ENCODE measurements at regions not wholly inside any gene's neighbourhood (a gene's known extent, or its start where the extent isn't known, plus 50 kb on each side); places are given as distances from the start of the nearest gene placed in this dataset.

- H3K9me3 ChIP-seq (ENCODE audit: low read depth, low read length), result no peaks in the 10 kb centered on the region
Observed at GRCh38 chr11:93067881-93068390, 98.5 kb downstream of the MTNR1B start.

DNA sequence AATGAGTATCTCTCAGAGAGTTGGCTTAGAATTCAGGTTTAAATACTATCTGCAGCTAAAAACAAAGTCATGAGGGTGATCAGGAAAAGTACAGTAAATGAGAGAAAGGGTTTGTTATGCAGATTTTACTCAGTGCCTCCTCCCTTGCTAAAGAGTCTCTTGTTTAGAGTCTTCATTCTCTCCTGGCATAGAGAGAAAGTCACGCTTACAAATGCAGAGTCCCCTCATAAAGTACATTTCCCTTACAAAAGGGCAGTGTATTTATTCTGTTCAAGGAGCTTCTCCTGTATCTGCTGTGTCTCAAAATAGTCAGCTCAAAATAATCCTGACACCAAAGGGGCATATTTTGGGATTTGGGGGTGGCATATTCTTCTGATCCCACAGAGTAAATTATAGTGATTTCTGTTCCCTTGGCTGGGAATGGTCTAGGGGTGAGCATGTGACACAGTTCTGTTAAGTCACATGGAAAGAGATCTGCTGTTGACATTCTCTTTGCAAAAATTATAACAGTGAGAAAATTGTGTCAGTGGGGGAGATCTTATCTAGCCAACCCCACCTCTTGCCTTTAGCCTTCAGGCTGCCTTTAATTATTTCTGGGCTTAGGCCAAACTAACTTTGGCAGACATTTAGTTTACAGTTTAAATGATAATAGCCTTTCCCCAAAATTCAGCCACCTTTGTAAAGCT is 102.9 kb downstream of the MTNR1B start:
- Histone ChIP-seq H2AFZ (ENCODE audit: low read length) (no peak overlapping the region), H3K27ac (ENCODE audit: low read depth, low read length) (no peak overlapping the region), H4K20me1 (ENCODE audit: insufficient read depth, low read length) (no peaks in the 10 kb centered on the region), H3K79me2 (ENCODE audit: insufficient read depth, low read length) (no peaks in the 10 kb centered on the region), H3K4me3 (ENCODE audit: insufficient read depth, low read length) (no peak overlapping the region), H3K9me3 (ENCODE audit: low read depth, low read length) (no peaks in the 10 kb centered on the region), H3K4me1 (ENCODE audit: insufficient read depth, low read length) (no peaks in the 10 kb centered on the region), H3K36me3 (ENCODE audit: insufficient read depth, low read length) (no peaks in the 10 kb centered on the region), H3K27me3 (ENCODE audit: insufficient read depth, low read length) (no peaks in the 10 kb centered on the region), H3K4me2 (ENCODE audit: insufficient read depth, low read length) (no peak overlapping the region)
- TF ChIP-seq CTCF (IDR thresholded peaks at IDR 0.05; ENCODE audit: extremely low read depth, low read depth, low read length), result no peak
- peak; percentile 62 for DNase-seq (ENCODE audit: insufficient read length, low spot score, missing footprints)

More at GRCh38 chr11:93067881-93068390, 98.5 kb downstream of the MTNR1B start:
- no peak for TF ChIP-seq CTCF (IDR thresholded peaks at IDR 0.05; ENCODE audit: extremely low read depth, low read depth, low read length)
- Histone ChIP-seq H2AFZ (ENCODE audit: low read length) (no peak overlapping the region), H3K27ac (ENCODE audit: low read depth, low read length) (no peak overlapping the region), H3K4me1 (ENCODE audit: insufficient read depth, low read length) (peaks cover 2% of the 10 kb centered on the region), H3K79me2 (ENCODE audit: insufficient read depth, low read length) (no peaks in the 10 kb centered on the region), H3K36me3 (ENCODE audit: insufficient read depth, low read length) (no peaks in the 10 kb centered on the region), H3K27me3 (ENCODE audit: insufficient read depth, low read length) (no peaks in the 10 kb centered on the region), H3K4me2 (ENCODE audit: insufficient read depth, low read length) (no peak overlapping the region), H3K4me3 (ENCODE audit: insufficient read depth, low read length) (no peak overlapping the region), H4K20me1 (ENCODE audit: insufficient read depth, low read length) (no peaks in the 10 kb centered on the region)
- DNase-seq (ENCODE audit: insufficient read length, low spot score, missing footprints), result no peak

DNA sequence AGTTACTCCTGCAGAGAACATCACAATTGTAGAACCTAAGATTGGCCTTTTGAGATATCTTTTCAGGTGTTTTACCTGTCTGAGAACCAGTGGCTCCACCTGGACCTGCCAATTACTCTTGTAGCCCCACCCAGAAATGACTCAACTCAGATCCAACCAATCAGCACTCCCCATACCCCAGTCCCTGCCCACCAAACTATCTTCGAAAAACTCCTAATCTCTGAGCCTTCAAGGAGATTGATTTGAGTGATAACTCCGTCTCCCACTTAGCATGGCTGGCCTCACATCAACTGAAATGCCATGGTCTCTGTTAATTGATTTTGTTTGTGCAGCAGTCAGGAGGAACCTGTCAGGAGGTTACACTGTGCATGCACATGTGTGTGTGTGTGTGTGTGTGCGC is 103.6 kb downstream of the MTNR1B start:
- no peak overlapping the region for H3K4me2 ChIP-seq (ENCODE audit: insufficient read depth, low read length)
- TF ChIP-seq CTCF (IDR thresholded peaks at IDR 0.05; ENCODE audit: extremely low read depth, low read depth, low read length), result no peak

GRCh38 chr11:93073508-93074280 is 104.2 kb downstream of the MTNR1B start:
- H3K27ac ChIP-seq (ENCODE audit: low read depth, low read length), result no peak overlapping the region
- H3K4me1 ChIP-seq (ENCODE audit: insufficient read depth, low read length), result no peaks in the 10 kb centered on the region
- no peaks in the 10 kb centered on the region for H3K27me3 ChIP-seq (ENCODE audit: insufficient read depth, low read length)
- DNase-seq (ENCODE audit: insufficient read length, low spot score, missing footprints), result no peak
- H3K4me2 ChIP-seq (ENCODE audit: insufficient read depth, low read length), result no peak overlapping the region
- H3K79me2 ChIP-seq (ENCODE audit: insufficient read depth, low read length), result no peaks in the 10 kb centered on the region
- H3K36me3 ChIP-seq (ENCODE audit: insufficient read depth, low read length), result no peaks in the 10 kb centered on the region
- TF ChIP-seq CTCF (IDR thresholded peaks at IDR 0.05; ENCODE audit: extremely low read depth, low read depth, low read length), result no peak
- H3K4me3 ChIP-seq (ENCODE audit: insufficient read depth, low read length), result no peak overlapping the region
- no peak overlapping the region for H2AFZ ChIP-seq (ENCODE audit: low read length)
- no peaks in the 10 kb centered on the region for H3K9me3 ChIP-seq (ENCODE audit: low read depth, low read length)
- H4K20me1 ChIP-seq (ENCODE audit: insufficient read depth, low read length), result no peaks in the 10 kb centered on the region

More for the DNA sequence above, 103.6 kb downstream of the MTNR1B start:
- H3K79me2 ChIP-seq (ENCODE audit: insufficient read depth, low read length), result no peaks in the 10 kb centered on the region
- no peaks in the 10 kb centered on the region for H3K27me3 ChIP-seq (ENCODE audit: insufficient read depth, low read length)
- H3K4me1 ChIP-seq (ENCODE audit: insufficient read depth, low read length), result no peaks in the 10 kb centered on the region
- DNase-seq (ENCODE audit: insufficient read length, low spot score, missing footprints), result no peak
- H3K4me3 ChIP-seq (ENCODE audit: insufficient read depth, low read length), result no peak overlapping the region
- H2AFZ ChIP-seq (ENCODE audit: low read length), result no peak overlapping the region
- H3K27ac ChIP-seq (ENCODE audit: low read depth, low read length), result no peak overlapping the region
- no peaks in the 10 kb centered on the region for H3K9me3 ChIP-seq (ENCODE audit: low read depth, low read length)
- no peaks in the 10 kb centered on the region for H4K20me1 ChIP-seq (ENCODE audit: insufficient read depth, low read length)
- H3K36me3 ChIP-seq (ENCODE audit: insufficient read depth, low read length), result no peaks in the 10 kb centered on the region

All from osteoblast (primary cell).